ENCODE measurements at regions not wholly inside any gene's neighbourhood (a gene's known extent, or its start where the extent isn't known, plus 50 kb on each side); places are given as distances from the start of the nearest gene placed in this dataset.

DNA sequence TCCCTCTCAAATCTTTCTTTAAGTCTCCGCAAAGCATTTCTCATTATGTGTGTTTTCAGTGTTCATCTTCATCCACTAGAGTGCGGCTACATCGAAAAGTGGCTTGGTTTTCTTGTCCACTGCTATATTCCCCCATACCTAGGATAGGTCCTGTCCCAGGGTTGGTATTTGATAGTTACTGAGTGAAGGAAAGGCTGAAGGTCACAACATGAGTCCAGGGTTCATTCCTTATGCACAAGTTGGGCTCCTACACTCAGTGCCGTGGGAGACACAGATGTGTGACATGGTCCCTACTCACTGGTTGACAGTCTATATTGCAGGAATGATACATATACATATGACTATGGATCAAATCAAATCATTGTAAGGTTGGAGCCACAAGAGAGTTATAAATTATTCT lies 55.4 kb upstream of the RELL1 start:
- no peak for DNase-seq (ENCODE audit: low read depth in 3 of 3, low spot score in 2 of 3)

DNA sequence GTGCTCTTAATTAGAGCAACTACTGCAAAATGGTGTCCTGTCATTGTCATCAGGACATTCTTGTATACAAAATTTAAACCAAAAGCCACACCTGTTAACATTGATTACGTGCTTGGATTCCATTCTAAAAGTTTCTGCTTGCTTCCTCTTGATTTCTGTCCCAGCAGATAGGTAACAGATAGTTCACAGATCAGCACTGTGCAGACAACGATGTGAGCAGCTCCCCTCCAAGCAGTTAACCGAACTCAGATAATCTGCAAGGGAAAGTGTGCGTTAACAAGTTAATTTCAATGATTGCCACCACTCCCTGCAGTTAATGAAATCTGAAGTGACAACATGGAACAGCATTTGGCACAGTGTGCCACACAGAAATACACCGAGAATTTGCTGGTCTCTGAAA lies 54.4 kb upstream of the RELL1 start:
- DNase-seq (ENCODE audit: low read depth in 3 of 3, low spot score in 2 of 3), result no peak

DNA sequence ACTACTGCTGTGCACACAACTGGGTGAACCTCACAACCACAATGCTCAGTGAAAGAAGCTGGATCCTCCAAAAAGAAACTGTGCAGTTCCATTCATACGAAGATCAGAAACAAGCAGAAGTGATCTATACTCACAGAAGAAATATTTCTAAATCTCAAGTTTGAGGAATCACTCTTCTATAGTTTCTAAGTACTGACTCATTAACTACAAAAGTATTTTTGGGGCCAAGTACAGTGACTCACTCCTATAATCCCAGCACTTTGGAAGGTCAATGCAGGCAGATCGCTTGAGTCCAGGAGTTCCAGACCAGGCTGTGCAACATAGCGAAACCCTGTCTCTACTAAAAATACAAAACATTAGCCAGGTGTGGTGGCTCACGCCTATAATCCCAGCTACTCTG lies 51.3 kb upstream of the RELL1 start:
- DNase-seq (ENCODE audit: low read depth in 3 of 3, low spot score in 2 of 3), result no peak

Measured in right renal cortex interstitium (tissue), 3 donors.